ENCODE measurements at regions not wholly inside any gene's neighbourhood (a gene's known extent, or its start where the extent isn't known, plus 50 kb on each side); places are given as distances from the start of the nearest gene placed in this dataset.

DNA sequence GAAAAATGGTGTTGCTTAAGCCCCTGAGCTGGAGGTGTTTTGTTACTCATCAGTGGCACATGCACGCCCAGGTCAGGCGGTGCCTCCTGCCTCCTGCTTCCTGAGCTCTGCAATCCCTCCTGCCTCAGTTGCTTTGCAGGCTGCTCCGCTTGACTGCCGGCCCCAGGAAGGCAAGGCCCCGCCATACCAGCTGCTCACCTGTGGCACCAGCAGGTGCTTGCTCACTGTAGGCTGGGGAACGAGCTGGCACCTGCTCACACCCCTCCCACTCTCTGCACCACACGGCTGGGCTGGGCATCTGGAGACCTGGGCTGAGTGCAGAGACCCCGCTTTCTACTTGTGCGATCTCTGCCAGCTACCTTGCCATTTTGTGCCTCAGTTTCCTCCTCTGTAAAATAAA lies 200.2 kb downstream of the RBFOX3 start:
- H3K27ac ChIP-seq (ENCODE audit: low read length): no peak overlapping the region
- ChIA-PET POLR2A (interaction anchor here (0.6 kb wide), 2 partner anchors 193 to 231 kb away, joined by 3 to 11 read pairs; no protein-coding TSS in a partner anchor), CTCF (interaction anchor here (0.6 to 1.0 kb wide), 3 partner anchors 10 to 298 kb away, joined by 3 to 7 read pairs (median 4); no protein-coding TSS in a partner anchor)
- DNase-seq (ENCODE audit: low read depth, low spot score): no peak
- in situ Hi-C loops (cut with HindIII; ENCODE audit: low pct_unique_long_range_greater_than_20kb, low sequenced_read_pairs) (no loop called here), intact Hi-C loops (cut with micrococcal nuclease; ENCODE audit: unreplicated experiment) (no loop called here)
- H3K36me3 ChIP-seq (ENCODE audit: control insufficient read depth, insufficient read depth, low read length): no peaks in the 10 kb centered on the region
- TF ChIP-seq REST (IDR thresholded peaks at IDR 0.05; ENCODE audit: insufficient read depth in 1 of 2, low read depth in 2 of 2, low read length in 1 of 2): no peak
- no peak for TF ChIP-seq TCF7L2 (IDR thresholded peaks at IDR 0.05; ENCODE audit: low read depth, low read length)
- no peak for TF ChIP-seq SIN3A (IDR thresholded peaks at IDR 0.05; ENCODE audit: borderline replicate concordance, insufficient read depth, low read depth, low read length)
- no peak for TF ChIP-seq CTCF (IDR thresholded peaks at IDR 0.05)
- TF ChIP-seq POLR2AphosphoS5 (IDR thresholded peaks at IDR 0.05; ENCODE audit: low read depth, low read length): no peak
- no peaks in the 10 kb centered on the region for H3K9me3 ChIP-seq (ENCODE audit: control insufficient read depth, insufficient read depth, low read depth, low read length)
- no peak overlapping the region for H3K4me3 ChIP-seq (ENCODE audit: low read depth in 2 of 2, low read length in 2 of 2)
- no peak for ATAC-seq
- no TSS peak for BruUV-seq (replicated peaks)
- H3K4me1 ChIP-seq (ENCODE audit: control insufficient read depth, insufficient read depth, low read length): peaks cover 5% of the 10 kb centered on the region; the same call in 1 of the 2 replicates
- H3K27me3 ChIP-seq (ENCODE audit: control insufficient read depth, insufficient read depth, low read length): peaks cover 33% of the 10 kb centered on the region

DNA sequence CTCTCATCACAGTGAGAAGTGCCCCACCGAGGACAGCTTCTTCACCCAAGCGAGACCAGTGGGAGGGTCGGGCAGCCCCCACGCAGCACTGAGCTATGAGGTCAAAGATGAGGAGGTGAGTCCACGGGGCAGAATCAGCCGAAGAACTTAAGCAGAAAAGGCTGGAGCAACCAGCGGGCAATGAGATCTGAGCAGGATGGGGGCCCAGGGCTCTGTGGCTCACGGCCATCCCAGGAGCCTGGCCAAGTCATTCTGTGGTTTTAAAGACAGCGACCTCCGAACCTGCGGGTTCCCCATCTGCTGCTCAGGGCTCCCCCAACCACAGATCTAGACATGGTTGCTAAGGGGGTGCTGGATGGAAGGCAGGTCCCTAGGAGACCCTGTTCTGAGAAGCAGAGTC lies 202.6 kb downstream of the RBFOX3 start:
- TF ChIP-seq SIN3A (IDR thresholded peaks at IDR 0.05; ENCODE audit: borderline replicate concordance, insufficient read depth, low read depth, low read length): no peak
- no peak for TF ChIP-seq TCF7L2 (IDR thresholded peaks at IDR 0.05; ENCODE audit: low read depth, low read length)
- no peak for TF ChIP-seq REST (IDR thresholded peaks at IDR 0.05; ENCODE audit: insufficient read depth in 1 of 2, low read depth in 2 of 2, low read length in 1 of 2)
- no peak for TF ChIP-seq CTCF (IDR thresholded peaks at IDR 0.05)
- TF ChIP-seq POLR2AphosphoS5 (IDR thresholded peaks at IDR 0.05; ENCODE audit: low read depth, low read length): no peak
- POLR2A ChIA-PET: no interaction called here
- Histone ChIP-seq H3K9me3 (ENCODE audit: control insufficient read depth, insufficient read depth, low read depth, low read length) (no peaks in the 10 kb centered on the region), H3K36me3 (ENCODE audit: control insufficient read depth, insufficient read depth, low read length) (no peaks in the 10 kb centered on the region), H3K4me1 (ENCODE audit: control insufficient read depth, insufficient read depth, low read length) (no peaks in the 10 kb centered on the region), H3K4me3 (ENCODE audit: low read depth in 2 of 2, low read length in 2 of 2) (no peak overlapping the region), H3K27ac (ENCODE audit: low read length) (no peak overlapping the region), H3K27me3 (ENCODE audit: control insufficient read depth, insufficient read depth, low read length) (peaks cover 28% of the 10 kb centered on the region)
- intact Hi-C loops (cut with micrococcal nuclease; ENCODE audit: unreplicated experiment): loop anchor here (10.0 kb wide), 1 partner anchor 197 kb away; no protein-coding TSS in a partner anchor
- CTCF ChIA-PET: no interaction called here
- BruUV-seq (replicated peaks): no TSS peak
- in situ Hi-C loops (cut with HindIII; ENCODE audit: low pct_unique_long_range_greater_than_20kb, low sequenced_read_pairs): no loop called here
- DNase-seq (ENCODE audit: low read depth, low spot score): no peak
- no peak for ATAC-seq
